CD4-positive, alpha-beta T cell (primary cell): ENCODE measurements at regions not wholly inside any gene's neighbourhood (a gene's known extent, or its start where the extent isn't known, plus 50 kb on each side); places are given as distances from the start of the nearest gene placed in this dataset.

Experiments used
- ATAC-seq: fragments of 200-7000 bp; cut with Tn5 transposase; one replicate; pipeline ENCODE4 v1.10.0; 2022; ENCODE audit warnings: mild to moderate bottlenecking; ENCODE audit not compliant: poor library complexity
- CTCF ChIA-PET: fragments of 350-600 bp; sonication (Branson Sonifier 250); formaldehyde crosslinking; loops from one replicate; lab custom pipeline; 2021; ENCODE audit warnings: antibody characterized with exemption, inconsistent platforms; lab: Charles Lee
- POLR2A ChIA-PET: fragments of 350-600 bp; sonication (Branson Sonifier 250); formaldehyde crosslinking; loops from one replicate; lab custom pipeline; 2021; ENCODE audit warnings: antibody characterized with exemption, inconsistent platforms; lab: Charles Lee
- DNase-seq, 14 experiments: peaks; one replicate each; pipeline ENCODE4 v3.0.0-alpha.2; 2013 to 2020; ENCODE audit warnings: mixed read lengths in 2 of 14
- H3K27ac ChIP-seq, 2 donors: one replicate each; pipeline versions ENCODE4 v1.5.1 to v1.7.0; 2013; ENCODE audit warnings: low read length in 2 of 2, low read depth in 1 of 2, mild to moderate bottlenecking in 1 of 2
- H3K27me3 ChIP-seq, 2 experiments: 1 replicate in 1 of 2; 2 replicates in 1 of 2; pipeline versions ENCODE4 v1.6.1 to v1.7.0; 2013; ENCODE audit warnings: low read length in 2 of 2, control low read depth in 1 of 2, mild to moderate bottlenecking in 1 of 2, moderate library complexity in 1 of 2; ENCODE audit not compliant: insufficient read depth in 2 of 2, control insufficient read depth in 1 of 2
- H3K36me3 ChIP-seq: one replicate; pipeline ENCODE4 v1.6.1; 2013; ENCODE audit warnings: low read length, control low read depth; ENCODE audit not compliant: insufficient read depth
- H3K4me1 ChIP-seq: one replicate; pipeline ENCODE4 v1.6.1; 2013; ENCODE audit warnings: low read length, control low read depth; ENCODE audit not compliant: insufficient read depth
- H3K4me3 ChIP-seq: one replicate; pipeline ENCODE4 v1.5.1; 2013; ENCODE audit warnings: mild to moderate bottlenecking, low read length, moderate library complexity
- H3K9me3 ChIP-seq, 2 experiments: 1 replicate in 1 of 2; 2 replicates in 1 of 2; pipeline versions ENCODE4 v1.6.1 to v1.7.0; 2013; ENCODE audit warnings: low read length in 2 of 2, mild to moderate bottlenecking in 2 of 2, control low read depth in 1 of 2, moderate library complexity in 1 of 2; ENCODE audit not compliant: control insufficient read depth in 1 of 2, insufficient read depth in 1 of 2
- H3K27ac Mint-ChIP-seq: one replicate; pipeline ENCODE4 v1.8.0; 2020; ENCODE audit warnings: mixed read lengths
- H3K27me3 Mint-ChIP-seq: one replicate; pipeline ENCODE4 v1.8.0; 2021; ENCODE audit warnings: mixed read lengths
- H3K36me3 Mint-ChIP-seq: one replicate; pipeline ENCODE4 v1.8.0; 2021; ENCODE audit warnings: low read depth, mixed read lengths
- H3K4me1 Mint-ChIP-seq: one replicate; pipeline ENCODE4 v1.8.0; 2021; ENCODE audit warnings: low read depth, mixed read lengths
- H3K4me3 Mint-ChIP-seq: one replicate; pipeline ENCODE4 v1.8.0; 2020; ENCODE audit warnings: mild to moderate bottlenecking, mixed read lengths
- H3K9me3 Mint-ChIP-seq: one replicate; pipeline ENCODE4 v1.8.0; 2020; ENCODE audit warnings: mixed read lengths
- intact Hi-C, 2 experiments: fragments of 100-400 bp; cut with DNase I in 1 of 2; cut with micrococcal nuclease in 1 of 2; formaldehyde crosslinking; loops; one replicate each; pipeline versions ENCODE4 v1.15.1 to v1.9.0; 2023 to 2025; cut with DNase I, micrococcal nuclease
- TF ChIP-seq, protein P1 (sequence below): fragments of 200-600 bp; IDR thresholded peaks from one replicate; pipeline ENCODE4 v1.8.0; 2022; ENCODE audit warnings: antibody characterized with exemption, mild to moderate bottlenecking

- H3K36me3 ChIP-seq = no peaks in the 10 kb centered on the region
- H3K27me3 Mint-ChIP-seq = no peaks in the 10 kb centered on the region
- no peaks in the 10 kb centered on the region for H3K27me3 ChIP-seq
- no peaks in the 10 kb centered on the region for H3K9me3 Mint-ChIP-seq
- peak in 7 of 14 experiments; percentile 3 to 76 (median 35) for DNase-seq
- H3K27ac ChIP-seq = no peak overlapping the region
- TF ChIP-seq, protein P1, sequence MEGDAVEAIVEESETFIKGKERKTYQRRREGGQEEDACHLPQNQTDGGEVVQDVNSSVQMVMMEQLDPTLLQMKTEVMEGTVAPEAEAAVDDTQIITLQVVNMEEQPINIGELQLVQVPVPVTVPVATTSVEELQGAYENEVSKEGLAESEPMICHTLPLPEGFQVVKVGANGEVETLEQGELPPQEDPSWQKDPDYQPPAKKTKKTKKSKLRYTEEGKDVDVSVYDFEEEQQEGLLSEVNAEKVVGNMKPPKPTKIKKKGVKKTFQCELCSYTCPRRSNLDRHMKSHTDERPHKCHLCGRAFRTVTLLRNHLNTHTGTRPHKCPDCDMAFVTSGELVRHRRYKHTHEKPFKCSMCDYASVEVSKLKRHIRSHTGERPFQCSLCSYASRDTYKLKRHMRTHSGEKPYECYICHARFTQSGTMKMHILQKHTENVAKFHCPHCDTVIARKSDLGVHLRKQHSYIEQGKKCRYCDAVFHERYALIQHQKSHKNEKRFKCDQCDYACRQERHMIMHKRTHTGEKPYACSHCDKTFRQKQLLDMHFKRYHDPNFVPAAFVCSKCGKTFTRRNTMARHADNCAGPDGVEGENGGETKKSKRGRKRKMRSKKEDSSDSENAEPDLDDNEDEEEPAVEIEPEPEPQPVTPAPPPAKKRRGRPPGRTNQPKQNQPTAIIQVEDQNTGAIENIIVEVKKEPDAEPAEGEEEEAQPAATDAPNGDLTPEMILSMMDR = no peak
- peak overlapping the region; percentile 42 for H3K4me3 ChIP-seq
- CTCF ChIA-PET = no interaction called here
- H3K36me3 Mint-ChIP-seq = no peaks in the 10 kb centered on the region
- no peak overlapping the region for H3K27ac Mint-ChIP-seq
- H3K4me1 Mint-ChIP-seq = peaks cover 45% of the 10 kb centered on the region
- peak; percentile 78 for ATAC-seq
- H3K4me1 ChIP-seq = peaks cover 36% of the 10 kb centered on the region
- POLR2A ChIA-PET = interaction anchor here (0.9 kb wide), 1 partner anchor 57 kb away, joined by 4 read pairs; the partner anchor contains the start of gene BCL6
- intact Hi-C loops = no loop called here
- H3K9me3 ChIP-seq = no peaks in the 10 kb centered on the region
- peak overlapping the region; percentile 18 for H3K4me3 Mint-ChIP-seq
These were observed 57.6 kb upstream of the BCL6 start for GRCh38 chr3:187802928-187803259.

DNA sequence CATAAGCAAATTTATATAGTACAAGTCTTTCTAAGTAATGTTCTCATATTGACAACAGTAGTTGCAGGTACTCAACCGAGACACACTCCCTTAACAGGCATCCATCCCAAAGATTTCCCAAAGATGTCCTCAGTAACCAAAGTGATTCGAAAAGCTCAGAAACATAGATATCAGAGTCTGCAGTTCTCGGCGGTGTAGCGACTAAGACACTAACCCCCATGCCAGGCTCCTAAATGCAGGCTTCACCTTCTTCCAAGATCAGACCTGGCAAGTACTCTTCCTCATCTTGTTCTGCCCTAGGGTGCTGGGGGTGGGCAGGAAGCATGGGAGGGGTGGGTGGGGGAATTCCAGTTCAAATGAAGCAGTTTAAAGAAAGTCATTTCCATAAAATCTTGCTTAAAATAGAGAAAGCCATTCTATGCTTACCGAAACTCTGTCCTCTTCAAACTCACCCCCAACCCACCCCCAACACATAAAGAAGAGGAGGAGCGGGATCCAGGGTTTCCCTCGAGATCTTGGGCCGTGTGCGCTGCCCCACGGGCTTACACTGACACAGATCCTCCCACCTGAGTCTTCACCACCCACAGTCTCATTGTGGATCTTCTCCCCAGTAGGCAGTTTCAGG is 59.0 kb upstream of the BCL6 start:
- ATAC-seq = no peak
- CTCF ChIA-PET = no interaction called here

GRCh38 chr3:187804745-187805121 is 59.5 kb upstream of the BCL6 start:
- POLR2A ChIA-PET = no interaction called here
- Histone ChIP-seq H3K27me3 (no peaks in the 10 kb centered on the region), H3K9me3 (no peaks in the 10 kb centered on the region), H3K4me1 (peaks cover 21% of the 10 kb centered on the region), H3K27ac (no peak overlapping the region), H3K4me3 (no peak overlapping the region), H3K36me3 (no peaks in the 10 kb centered on the region)
- no peak overlapping the region for H3K4me3 Mint-ChIP-seq
- intact Hi-C loops = no loop called here
- H3K27ac Mint-ChIP-seq = no peak overlapping the region
- ATAC-seq = no peak
- H3K4me1 Mint-ChIP-seq = peaks cover 27% of the 10 kb centered on the region
- CTCF ChIA-PET = no interaction called here
- no peaks in the 10 kb centered on the region for H3K36me3 Mint-ChIP-seq
- no peaks in the 10 kb centered on the region for H3K9me3 Mint-ChIP-seq
- no peak for DNase-seq
- TF ChIP-seq, protein P1 = no peak
- H3K27me3 Mint-ChIP-seq = no peaks in the 10 kb centered on the region

More for the DNA sequence above, 59.0 kb upstream of the BCL6 start:
- Mint-ChIP-seq H3K36me3 (no peaks in the 10 kb centered on the region), H3K27me3 (no peaks in the 10 kb centered on the region), H3K4me1 (peaks cover 32% of the 10 kb centered on the region), H3K27ac (no peak overlapping the region), H3K4me3 (no peak overlapping the region), H3K9me3 (no peaks in the 10 kb centered on the region)
- no peaks in the 10 kb centered on the region for H3K9me3 ChIP-seq
- no peaks in the 10 kb centered on the region for H3K36me3 ChIP-seq
- no peak overlapping the region for H3K27ac ChIP-seq
- TF ChIP-seq, protein P1 = no peak
- no peak overlapping the region for H3K4me3 ChIP-seq
- no peaks in the 10 kb centered on the region for H3K27me3 ChIP-seq
- peaks cover 23% of the 10 kb centered on the region for H3K4me1 ChIP-seq
- DNase-seq = no peak
- POLR2A ChIA-PET = no interaction called here
- intact Hi-C loops = no loop called here
